SK-N-MC (cell line): ENCODE measurements at regions not wholly inside any gene's neighbourhood (a gene's known extent, or its start where the extent isn't known, plus 50 kb on each side); places are given as distances from the start of the nearest gene placed in this dataset.

Source experiments
- EZH2 ChIP-seq: fragments of 200-600 bp; sonication (generic); IDR thresholded peaks from one replicate; pipeline ENCODE4 v1.6.1; 2017; ENCODE audit warnings: antibody characterized with exemption
- POLR2AphosphoS5 ChIP-seq: IDR thresholded peaks from 2 replicates; pipeline ENCODE4 v1.6.1; 2012; ENCODE audit warnings: mild to moderate bottlenecking, low read depth, low read length, borderline replicate concordance

GRCh38 chr3:117526470-117527079, 817.0 kb downstream of the TUSC7 start:
- no peak for TF ChIP-seq EZH2
- TF ChIP-seq POLR2AphosphoS5 = no peak
